Urothelium cell line (cell line): ENCODE measurements at regions not wholly inside any gene's neighbourhood (a gene's known extent, or its start where the extent isn't known, plus 50 kb on each side); places are given as distances from the start of the nearest gene placed in this dataset.
A peak's percentile ranks its signal among the peaks of the same experiment; 100 is the strongest.

Source experiments
- DNase-seq: peaks from one replicate; pipeline ENCODE4 v3.0.0; 2011; ENCODE audit warnings: low spot score, mixed read lengths
- FAIRE-seq: peaks from 2 replicates; lab custom pipeline; 2011; peaks lifted over from hg19 to GRCh38; lab: Jason Lieb, UNC

DNA sequence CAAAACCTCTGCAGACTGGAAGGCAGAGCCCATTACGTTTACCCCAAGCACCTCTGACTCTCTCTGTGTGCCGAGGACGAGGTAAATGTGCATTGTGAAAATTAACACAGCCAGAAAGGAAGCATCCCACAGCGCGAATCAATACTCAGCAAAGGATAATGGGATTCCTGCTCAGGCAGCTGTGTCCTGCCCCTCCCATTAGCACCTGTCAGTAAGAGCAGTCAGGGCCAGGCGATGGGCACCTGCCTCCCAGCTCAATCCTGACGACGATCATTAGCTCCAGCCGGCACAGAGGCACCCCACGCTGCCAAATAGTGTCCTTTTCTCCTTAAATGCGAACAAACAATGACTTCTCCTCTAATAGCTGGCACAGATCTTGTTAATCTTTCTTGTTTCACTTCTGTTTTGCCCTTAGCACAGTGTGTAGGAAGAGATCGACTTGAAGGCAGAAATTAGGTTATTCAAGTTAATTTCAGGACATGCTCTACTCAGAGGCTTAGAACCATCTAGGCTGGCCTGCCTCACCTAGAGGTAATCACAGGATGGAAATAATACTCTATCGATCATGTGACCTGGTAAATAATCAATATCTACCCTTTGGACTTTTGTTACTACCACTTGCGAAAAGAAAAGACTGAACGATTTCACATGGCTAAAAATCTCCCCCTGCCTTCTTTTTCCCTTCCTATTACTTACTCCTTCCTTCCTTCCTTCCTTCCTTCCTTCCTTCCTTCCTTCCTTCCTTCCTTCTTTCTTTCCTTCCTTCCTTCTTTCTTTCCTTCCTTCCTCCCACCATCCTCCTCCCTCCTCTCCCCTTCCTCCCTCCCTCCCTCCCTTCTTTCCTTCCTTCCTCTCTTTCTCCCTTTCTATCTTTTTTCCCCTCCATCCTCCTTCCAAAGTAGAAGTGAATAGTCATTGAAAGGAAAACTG lies 487.9 kb upstream of the ID2 start:
- FAIRE-seq (no peak), DNase-seq (no peak)

DNA sequence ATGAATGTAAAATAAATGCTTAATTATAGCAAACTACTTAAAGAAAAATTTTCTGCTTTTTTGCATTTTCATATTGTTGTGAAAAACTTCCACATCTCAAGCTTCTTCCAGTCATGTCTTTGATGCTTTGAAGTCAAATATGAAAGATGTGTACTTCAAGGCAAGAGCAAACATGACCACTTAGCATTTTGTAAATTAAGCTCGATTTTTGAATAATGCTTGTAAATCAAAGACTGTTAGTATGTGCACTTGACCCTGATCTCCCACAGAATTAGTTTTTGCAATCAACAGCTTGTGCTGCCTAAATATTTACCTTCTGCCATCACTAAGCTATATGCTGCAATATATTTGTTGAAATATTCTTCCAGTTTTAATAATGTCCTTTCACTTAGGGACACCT lies 486.1 kb upstream of the ID2 start:
- DNase-seq (no peak), FAIRE-seq (no peak)

- DNase-seq (no peak), FAIRE-seq (no peak)
Measured at GRCh38 chr2:8196316-8196715, 485.5 kb upstream of the ID2 start.

DNA sequence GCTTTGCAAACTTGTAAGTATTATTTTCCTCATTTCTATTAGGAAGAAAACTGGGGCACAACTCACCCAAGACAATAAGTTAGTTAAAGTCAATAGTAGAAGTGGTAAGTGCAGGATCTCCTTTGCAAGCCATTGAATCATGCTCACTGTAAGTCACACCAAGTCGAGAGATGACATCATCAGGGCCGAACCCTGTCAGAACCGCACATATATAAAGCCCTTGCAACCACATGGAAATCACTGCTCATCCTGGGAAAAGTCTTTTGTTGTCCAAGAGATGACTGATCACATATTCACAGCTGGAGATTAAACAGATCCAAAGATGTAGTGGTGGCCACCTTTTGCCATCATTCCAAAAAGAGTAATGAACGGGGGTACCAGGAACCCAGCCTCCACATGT lies 484.8 kb upstream of the ID2 start:
- no peak for FAIRE-seq
- no peak for DNase-seq

DNA sequence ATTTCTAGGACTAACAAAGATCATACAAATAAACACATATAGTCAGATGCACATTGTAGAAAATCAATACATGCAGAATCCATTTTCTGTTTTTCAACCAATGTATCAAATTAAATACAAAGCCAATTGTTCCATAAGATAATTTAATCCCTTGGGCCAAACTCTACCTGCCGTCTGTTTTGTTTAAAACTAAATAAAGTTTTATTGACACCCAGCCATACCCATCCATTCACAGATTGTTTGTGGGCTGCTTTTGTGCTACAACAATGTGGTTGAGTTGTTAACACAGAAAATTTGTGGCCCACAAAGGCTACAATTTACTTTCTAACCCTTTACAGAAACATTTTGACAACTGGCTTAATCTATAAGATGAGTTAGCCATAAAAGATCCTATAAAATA lies 484.0 kb upstream of the ID2 start:
- DNase-seq (no peak), FAIRE-seq (no peak)

DNA sequence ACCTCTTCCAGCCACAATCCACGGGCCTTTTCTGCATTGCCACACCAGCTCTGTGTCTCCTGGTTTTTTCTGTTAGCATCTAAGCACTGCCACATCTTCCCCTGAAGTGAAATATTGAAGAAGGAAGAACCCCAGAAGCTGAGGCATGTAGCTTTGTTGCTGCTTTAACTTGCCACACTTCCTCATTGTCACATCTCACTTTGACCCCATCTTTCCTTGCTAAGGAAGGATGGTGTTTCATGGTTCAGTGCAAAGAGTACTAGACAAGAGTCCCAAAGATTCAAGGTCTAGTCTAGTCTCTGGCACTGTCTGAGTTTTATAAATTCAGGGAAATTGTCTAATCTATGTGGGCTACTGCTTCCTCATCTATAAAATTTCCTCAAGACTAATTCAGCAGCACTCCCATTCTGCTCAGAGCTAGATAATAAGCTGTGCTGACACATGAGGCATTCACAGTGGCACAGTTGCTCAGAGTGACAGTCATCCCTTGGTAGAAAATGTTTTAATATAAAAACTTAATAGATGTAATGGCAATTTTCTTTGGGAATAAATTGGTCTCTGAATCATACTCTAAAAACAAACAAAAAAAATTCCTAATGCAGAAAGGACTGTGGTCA lies 483.0 kb upstream of the ID2 start:
- DNase-seq (no peak), FAIRE-seq (no peak)

DNA sequence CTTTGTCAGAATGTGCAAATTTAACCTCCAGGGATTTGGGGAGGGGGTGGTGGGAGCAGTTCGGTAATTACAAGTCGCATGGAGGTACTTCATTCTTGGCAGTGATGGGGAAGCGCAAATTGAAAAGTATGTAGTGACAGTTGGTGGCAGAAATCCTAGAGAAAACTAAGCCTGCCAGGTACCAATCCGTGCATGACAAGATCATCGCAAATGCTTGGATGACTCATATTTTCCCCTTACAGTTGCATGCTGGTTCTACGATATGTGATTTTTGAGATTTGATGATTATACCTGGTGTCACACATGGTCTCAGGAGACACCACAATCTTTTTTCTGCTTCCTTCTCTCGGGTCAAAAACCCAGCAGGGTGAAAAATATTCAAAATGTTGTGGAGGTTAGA lies 479.7 kb upstream of the ID2 start:
- no peak for FAIRE-seq
- DNase-seq = peak; percentile 16

DNA sequence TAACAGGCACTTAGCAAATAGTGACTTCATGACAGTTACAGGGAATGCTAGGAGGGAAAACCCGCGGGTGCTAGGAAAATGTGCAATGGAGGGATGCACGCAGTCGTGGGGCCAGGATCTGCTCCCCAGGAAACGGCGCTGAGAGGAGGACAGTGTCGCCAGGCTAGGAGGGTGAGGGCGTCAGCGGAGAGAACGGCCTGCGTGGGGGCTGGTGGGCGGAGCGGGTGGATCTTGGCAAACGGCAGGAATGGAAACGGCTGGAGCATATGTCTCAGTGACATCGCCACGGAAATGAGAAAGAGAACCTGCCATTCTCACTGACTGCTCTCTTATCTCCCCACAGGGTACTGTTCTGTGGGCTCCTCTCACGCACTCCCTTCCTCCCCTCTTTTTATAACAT lies 478.5 kb upstream of the ID2 start:
- DNase-seq (no peak), FAIRE-seq (no peak)

- no peak for FAIRE-seq
- DNase-seq = no peak
Measured at GRCh38 chr2:8204711-8205110, 477.1 kb upstream of the ID2 start.

- no peak for FAIRE-seq
- no peak for DNase-seq
Measured at GRCh38 chr2:8209494-8209893, 472.4 kb upstream of the ID2 start.

DNA sequence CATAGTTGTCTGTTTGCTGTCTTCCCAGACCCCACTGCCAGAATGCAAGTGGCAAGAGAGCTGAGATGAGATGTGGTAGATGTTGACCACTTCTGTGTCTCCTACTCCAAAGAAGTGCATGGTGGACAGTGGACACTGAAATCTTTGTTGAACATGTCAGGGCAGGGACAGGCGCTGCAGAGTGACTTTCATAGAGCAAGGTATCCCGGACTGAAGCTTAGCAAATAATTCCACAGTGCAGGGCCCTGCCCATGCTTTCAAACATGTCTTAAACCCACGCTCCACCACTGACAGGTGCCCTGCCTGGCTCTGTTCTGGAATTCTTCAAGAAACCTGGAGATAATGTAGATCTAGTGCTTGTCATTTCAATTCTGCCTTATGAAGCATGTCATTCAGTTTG lies 470.5 kb upstream of the ID2 start:
- DNase-seq (no peak), FAIRE-seq (no peak)

- FAIRE-seq = no peak
- no peak for DNase-seq
Measured at GRCh38 chr2:8212239-8212638, 469.6 kb upstream of the ID2 start.

DNA sequence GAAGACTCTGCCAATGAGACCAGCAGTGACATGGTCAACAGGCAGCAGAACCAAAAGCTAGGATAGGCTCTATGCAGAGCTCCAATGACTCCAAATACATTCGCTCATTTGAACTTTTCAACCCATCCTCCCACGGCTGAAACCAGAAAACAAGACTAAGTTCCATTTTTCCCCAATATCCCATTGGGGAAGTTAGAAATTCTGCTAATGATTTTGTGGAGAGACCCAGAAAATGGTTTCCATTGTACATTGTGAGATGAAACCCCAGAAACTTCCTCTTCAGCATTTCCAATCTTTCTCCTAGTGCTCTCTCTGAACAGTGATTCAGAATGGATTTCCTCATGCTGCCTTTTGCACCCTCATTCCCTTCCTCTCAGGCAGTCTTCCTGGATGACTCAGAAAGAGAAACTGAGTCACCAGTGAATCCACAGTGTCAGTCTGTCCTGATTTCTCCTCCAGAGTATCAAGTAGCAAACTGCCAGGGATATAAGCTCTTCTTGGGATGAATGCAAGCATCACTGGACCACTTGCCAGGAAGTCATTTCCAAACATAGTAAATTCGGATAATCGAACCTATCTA lies 467.7 kb upstream of the ID2 start:
- FAIRE-seq (no peak), DNase-seq (no peak)

- no peak for DNase-seq
- no peak for FAIRE-seq
Measured at GRCh38 chr2:8215159-8215863, 466.5 kb upstream of the ID2 start.

- FAIRE-seq (no peak), DNase-seq (no peak)
Measured at GRCh38 chr2:8215982-8216381, 465.9 kb upstream of the ID2 start.

DNA sequence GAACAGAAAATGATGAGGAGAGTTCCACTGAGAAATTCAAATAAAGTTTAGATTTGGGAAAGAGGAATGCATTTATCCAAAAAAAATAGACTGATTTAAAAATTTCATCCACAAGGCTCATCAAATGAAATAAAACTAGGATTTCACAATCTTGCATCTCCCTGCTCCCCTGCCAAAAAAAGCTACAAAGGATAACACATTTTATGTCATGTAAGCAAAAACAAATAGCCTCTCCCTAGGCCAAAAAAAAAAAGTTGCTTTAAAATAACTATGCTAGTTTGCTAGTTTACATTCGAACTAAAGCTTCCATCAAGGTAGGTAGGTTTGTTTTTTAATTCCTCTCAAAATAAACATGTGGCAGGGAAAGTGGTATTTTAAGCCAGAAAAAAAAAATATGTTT lies 465.5 kb upstream of the ID2 start:
- no peak for FAIRE-seq
- DNase-seq = no peak

GRCh38 chr2:8217468-8218030 lies 464.3 kb upstream of the ID2 start:
- DNase-seq = no peak
- peak; percentile 32 for FAIRE-seq

DNA sequence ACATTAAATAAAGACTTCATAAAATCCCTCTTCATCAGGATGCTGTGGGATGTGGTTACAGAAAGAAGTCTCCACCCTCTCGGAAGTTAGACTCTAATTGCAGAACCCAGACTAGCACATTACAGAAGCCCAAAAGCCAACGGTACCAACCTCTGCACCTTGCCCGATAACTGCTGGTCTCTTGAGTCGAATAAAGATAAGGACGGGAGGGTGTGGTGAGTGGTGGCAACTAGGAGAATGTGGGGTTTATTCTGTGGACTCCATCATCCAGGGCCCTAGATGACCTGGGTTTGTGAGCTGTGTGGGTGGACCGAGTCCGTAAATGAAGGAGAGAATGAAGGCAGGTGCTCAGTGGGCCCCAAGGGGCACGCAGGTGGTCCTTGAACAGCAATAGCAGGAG lies 462.8 kb upstream of the ID2 start:
- FAIRE-seq (no peak), DNase-seq (no peak)

- DNase-seq (no peak), FAIRE-seq (no peak)
Measured at GRCh38 chr2:8219631-8220355, 462.1 kb upstream of the ID2 start.

DNA sequence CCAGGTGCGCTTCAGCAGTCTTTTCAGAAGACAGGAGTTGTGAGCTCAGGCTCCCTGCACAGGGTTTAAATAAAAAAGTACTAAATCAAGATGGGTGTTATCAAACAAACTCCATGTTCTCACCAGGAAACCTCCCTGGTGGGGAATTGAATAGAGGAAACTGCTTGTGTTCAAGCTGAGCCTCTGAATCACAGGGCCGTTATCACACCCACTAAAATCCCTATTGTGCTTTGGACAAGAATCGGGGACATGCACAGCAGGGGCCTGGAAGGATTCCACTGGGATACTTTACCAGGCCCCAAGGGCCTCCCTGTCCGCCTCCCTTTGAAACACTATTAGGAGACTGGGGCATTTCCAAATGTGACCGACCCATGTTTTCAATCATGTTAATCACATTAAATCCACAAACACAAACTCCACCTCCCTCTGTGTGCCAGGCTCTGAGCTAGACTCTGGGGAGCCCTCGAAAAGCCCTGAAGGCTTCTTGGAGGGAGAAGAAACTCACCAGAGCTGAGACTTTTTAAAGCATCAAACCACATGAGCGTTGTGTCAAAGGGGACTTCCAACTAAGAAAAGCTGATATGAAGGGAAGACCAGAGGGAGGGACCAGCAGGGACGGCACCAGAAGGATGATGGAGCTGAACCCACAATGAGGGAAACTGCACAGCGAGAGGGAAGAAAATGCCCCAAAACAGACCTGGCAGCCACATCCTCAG lies 458.7 kb upstream of the ID2 start:
- FAIRE-seq = no peak
- no peak for DNase-seq
